ENCODE measurements at regions not wholly inside any gene's neighbourhood (a gene's known extent, or its start where the extent isn't known, plus 50 kb on each side); places are given as distances from the start of the nearest gene placed in this dataset.
"Not testable (repeated sequence)": the region's sequence is repeated elsewhere in the genome, so short reads cannot be mapped to it uniquely, and the experiment has no call there.

- no peak for DNase-seq (ENCODE audit: low spot score)
Measured at GRCh38 chr6:74041420-74041819, 345.4 kb downstream of the CD109 start.

GRCh38 chr6:74018825-74019224, 322.8 kb downstream of the CD109 start:
- DNase-seq (ENCODE audit: low spot score), result no peak

GRCh38 chr6:74015427-74015826, 319.4 kb downstream of the CD109 start:
- no peak for DNase-seq (ENCODE audit: low spot score)

- DNase-seq (ENCODE audit: low spot score), result no peak
Measured at GRCh38 chr6:74000666-74001490, 304.9 kb downstream of the CD109 start.

GRCh38 chr6:73990609-73991238, 294.7 kb downstream of the CD109 start:
- not testable (repeated sequence) for DNase-seq (ENCODE audit: low spot score)

- DNase-seq (ENCODE audit: low spot score), result no peak
Measured at GRCh38 chr6:73989428-73989827, 293.4 kb downstream of the CD109 start.

GRCh38 chr6:73985891-73986290, 289.9 kb downstream of the CD109 start:
- no peak for DNase-seq (ENCODE audit: low spot score)

GRCh38 chr6:73984571-73985210, 288.7 kb downstream of the CD109 start:
- DNase-seq (ENCODE audit: low spot score), result no peak

- DNase-seq (ENCODE audit: low spot score), result no peak
Measured at GRCh38 chr6:73983367-73983766, 287.4 kb downstream of the CD109 start.

- DNase-seq (ENCODE audit: low spot score), result no peak
Measured at GRCh38 chr6:73980096-73980495, 284.1 kb downstream of the CD109 start.

GRCh38 chr6:73978330-73978729, 282.3 kb downstream of the CD109 start:
- DNase-seq (ENCODE audit: low spot score), result no peak

- DNase-seq (ENCODE audit: low spot score), result not testable (repeated sequence)
Measured at GRCh38 chr6:73972518-73972917, 276.5 kb downstream of the CD109 start.

GRCh38 chr6:73969971-73970970, 274.3 kb downstream of the CD109 start:
- peak; percentile 69 for DNase-seq (ENCODE audit: low spot score)

- DNase-seq (ENCODE audit: low spot score), result peak; percentile 10
Measured at GRCh38 chr6:73968221-73968757, 272.3 kb downstream of the CD109 start.

- DNase-seq (ENCODE audit: low spot score), result no peak
Measured at GRCh38 chr6:73965539-73966029, 269.6 kb downstream of the CD109 start.

- DNase-seq (ENCODE audit: low spot score), result no peak
Measured at GRCh38 chr6:73964241-73964854, 268.3 kb downstream of the CD109 start.

- DNase-seq (ENCODE audit: low spot score), result no peak
Measured at GRCh38 chr6:73962884-73963283, 266.9 kb downstream of the CD109 start.

GRCh38 chr6:73956305-73956704, 260.3 kb downstream of the CD109 start:
- DNase-seq (ENCODE audit: low spot score), result no peak

GRCh38 chr6:73955800-73956199, 259.8 kb downstream of the CD109 start:
- no peak for DNase-seq (ENCODE audit: low spot score)

- no peak for DNase-seq (ENCODE audit: low spot score)
Measured at GRCh38 chr6:73954881-73955280, 258.9 kb downstream of the CD109 start.

- DNase-seq (ENCODE audit: low spot score), result no peak
Measured at GRCh38 chr6:73951183-73951582, 255.2 kb downstream of the CD109 start.

Measured in kidney capillary endothelial cell (primary cell).